IMR-90 (cell line): ENCODE measurements at regions not wholly inside any gene's neighbourhood (a gene's known extent, or its start where the extent isn't known, plus 50 kb on each side); places are given as distances from the start of the nearest gene placed in this dataset.

Experiments
- ATAC-seq: fragments of 200-7000 bp; cut with Tn5 transposase; 2 replicates; pipeline ENCODE4 v1.9.1; 2020; ENCODE audit warnings: low read depth, mild to moderate bottlenecking, moderate library complexity
- BruUV-seq: library from RNA; stranded (reverse); fragments of 400-500 nt; replicated peaks from 2 replicates; lab custom pipeline; 2021; lab: Mats Ljungman, UMichigan
- CTCF ChIA-PET: fragments of 300-600 bp; formaldehyde crosslinking; extraction: SDS; loops from one replicate; lab custom pipeline; 2021; ENCODE audit warnings: antibody characterized with exemption; lab: Yijun Ruan, JAX
- POLR2A ChIA-PET: fragments of 300-600 bp; sonication (Branson Sonifier 250); formaldehyde crosslinking; loops from one replicate; lab custom pipeline; 2022; ENCODE audit warnings: antibody characterized with exemption; ENCODE audit not compliant: unreplicated experiment; lab: Charles Lee
- DNase-seq: peaks from one replicate; pipeline ENCODE4 v3.0.0; 2013
- H2AFZ ChIP-seq: replicated peaks from 2 replicates; pipeline ENCODE3; 2013; ENCODE audit warnings: low read length, mild to moderate bottlenecking; ENCODE audit not compliant: poor library complexity
- H2AK5ac ChIP-seq: 2 replicates; pipeline ENCODE4 v1.6.1; 2013; ENCODE audit warnings: low read depth, low read length, inconsistent platforms
- H2AK9ac ChIP-seq: replicated peaks from 2 replicates; pipeline ENCODE3; 2013; ENCODE audit warnings: mild to moderate bottlenecking, low read depth, low read length, moderate library complexity; ENCODE audit not compliant: poor library complexity
- H2BK120ac ChIP-seq: 2 replicates; pipeline ENCODE4 v1.6.1; 2013; ENCODE audit warnings: low read depth, low read length, inconsistent platforms
- H2BK15ac ChIP-seq: 3 replicates; pipeline ENCODE4 v1.6.1; 2013; ENCODE audit warnings: low read depth, low read length, inconsistent platforms
- H2BK20ac ChIP-seq: 2 replicates; pipeline ENCODE4 v1.6.1; 2013; ENCODE audit warnings: low read depth, mild to moderate bottlenecking, inconsistent platforms, low read length, moderate library complexity
- H2BK5ac ChIP-seq: 2 replicates; pipeline ENCODE4 v1.6.1; 2013; ENCODE audit warnings: mild to moderate bottlenecking, low read depth, low read length, inconsistent platforms; ENCODE audit not compliant: poor library complexity, severe bottlenecking
- H3K14ac ChIP-seq: replicated peaks from 2 replicates; pipeline ENCODE4 v1.6.1; 2013; ENCODE audit warnings: low read depth, low read length, inconsistent platforms
- H3K18ac ChIP-seq: 2 replicates; pipeline ENCODE4 v1.6.1; 2013; ENCODE audit warnings: low read depth, low read length, control low read depth
- H3K23ac ChIP-seq: 2 replicates; pipeline ENCODE4 v1.6.1; 2013; ENCODE audit warnings: low read depth, low read length, inconsistent platforms
- H3K27ac ChIP-seq: 2 replicates; pipeline ENCODE4 v1.5.1; 2013; ENCODE audit warnings: mild to moderate bottlenecking, control low read depth, low read length; ENCODE audit not compliant: insufficient read depth
- H3K27me3 ChIP-seq: 2 replicates; pipeline ENCODE4 v1.6.1; 2013; ENCODE audit warnings: low read length; ENCODE audit not compliant: control insufficient read depth, insufficient read depth
- H3K36me3 ChIP-seq: 2 replicates; pipeline ENCODE4 v1.6.1; 2013; ENCODE audit warnings: low read length, mixed read lengths; ENCODE audit not compliant: control insufficient read depth, insufficient read depth
- H3K4ac ChIP-seq: 2 replicates; pipeline ENCODE4 v1.6.1; 2013; ENCODE audit warnings: low read depth, low read length, inconsistent platforms
- H3K4me1 ChIP-seq: 2 replicates; pipeline ENCODE4 v1.6.1; 2013; ENCODE audit warnings: low read length, mixed read lengths; ENCODE audit not compliant: control insufficient read depth, insufficient read depth
- H3K4me2 ChIP-seq: 2 replicates; pipeline ENCODE4 v1.6.1; 2013; ENCODE audit warnings: low read depth, mild to moderate bottlenecking, control low read depth, low read length, moderate library complexity
- H3K4me3 ChIP-seq: 2 replicates; pipeline ENCODE4 v1.5.1; 2013; ENCODE audit warnings: low read depth, mild to moderate bottlenecking, control low read depth, low read length, moderate library complexity; ENCODE audit not compliant: insufficient read depth
- H3K56ac ChIP-seq: 2 replicates; pipeline ENCODE4 v1.6.1; 2013; ENCODE audit warnings: low read length, inconsistent platforms; ENCODE audit not compliant: insufficient read depth; ENCODE audit errors: extremely low read depth
- H3K79me1 ChIP-seq, 2 experiments: 2 replicates each; pipeline ENCODE4 v1.6.1; 2013; ENCODE audit warnings: low read length in 2 of 2, inconsistent platforms in 1 of 2, low read depth in 1 of 2
- H3K9ac ChIP-seq: 2 replicates; pipeline ENCODE4 v1.6.1; 2013; ENCODE audit warnings: low read depth, low read length, control low read depth
- H3K9me1 ChIP-seq: 2 replicates; pipeline ENCODE4 v1.6.1; 2013; ENCODE audit warnings: low read length, inconsistent platforms; ENCODE audit not compliant: insufficient read depth
- H3K9me3 ChIP-seq: 2 replicates; pipeline ENCODE4 v1.6.1; 2013; ENCODE audit warnings: low read length; ENCODE audit not compliant: control insufficient read depth, insufficient read depth
- H4K20me1 ChIP-seq: 2 replicates; pipeline ENCODE4 v1.6.1; 2013; ENCODE audit warnings: low read length, inconsistent platforms; ENCODE audit not compliant: insufficient read depth
- H4K5ac ChIP-seq: 2 replicates; pipeline ENCODE4 v1.6.1; 2013; ENCODE audit warnings: mild to moderate bottlenecking, low read depth, low read length, control low read depth
- H4K8ac ChIP-seq, 2 experiments: 2 replicates each; pipeline ENCODE4 v1.6.1; 2013; ENCODE audit warnings: low read depth in 2 of 2, low read length in 2 of 2, control low read depth in 1 of 2, inconsistent platforms in 1 of 2
- H4K91ac ChIP-seq: 2 replicates; pipeline ENCODE4 v1.6.1; 2013; ENCODE audit warnings: low read depth, low read length, inconsistent platforms; ENCODE audit not compliant: insufficient read depth
- BHLHE40 ChIP-seq: fragments of 150-350 bp; IDR thresholded peaks from 2 replicates; pipeline ENCODE4 v1.6.1; 2016; ENCODE audit warnings: mild to moderate bottlenecking, low read depth, low read length
- CHD1 ChIP-seq: IDR thresholded peaks from 2 replicates; pipeline ENCODE4 v1.6.1; 2012; ENCODE audit warnings: low read depth, low read length, improper control_type of control experiment
- FOS ChIP-seq: fragments of 150-350 bp; IDR thresholded peaks from 2 replicates; pipeline ENCODE4 v1.6.1; 2016; ENCODE audit warnings: low read depth, low read length
- MAFK ChIP-seq: IDR thresholded peaks from 2 replicates; pipeline ENCODE4 v1.6.1; 2012; ENCODE audit warnings: low read depth, low read length, improper control_type of control experiment
- MAZ ChIP-seq: IDR thresholded peaks from 2 replicates; pipeline ENCODE4 v1.6.1; 2012; ENCODE audit warnings: low read depth, mild to moderate bottlenecking, low read length, improper control_type of control experiment, moderate library complexity, borderline replicate concordance
- MXI1 ChIP-seq: IDR thresholded peaks from 2 replicates; pipeline ENCODE4 v1.6.1; 2012; ENCODE audit warnings: low read depth, mild to moderate bottlenecking, low read length, moderate library complexity, borderline replicate concordance
- NFE2L2 ChIP-seq: fragments of 150-350 bp; IDR thresholded peaks from 2 replicates; pipeline ENCODE4 v1.6.1; 2016; ENCODE audit warnings: low read depth, mild to moderate bottlenecking, low read length
- RAD21 ChIP-seq: IDR thresholded peaks from 2 replicates; pipeline ENCODE4 v1.6.1; 2012; ENCODE audit warnings: low read length, improper control_type of control experiment
- RCOR1 ChIP-seq: IDR thresholded peaks from 2 replicates; pipeline ENCODE4 v1.6.1; 2012; ENCODE audit warnings: mild to moderate bottlenecking, low read length, improper control_type of control experiment; ENCODE audit not compliant: insufficient replicate concordance
- RFX5 ChIP-seq: IDR thresholded peaks from 2 replicates; pipeline ENCODE4 v1.8.0; 2012; ENCODE audit warnings: low read depth, mild to moderate bottlenecking, low read length, moderate library complexity
- USF2 ChIP-seq: fragments of 150-350 bp; IDR thresholded peaks from 2 replicates; pipeline ENCODE4 v1.6.1; 2017; ENCODE audit warnings: mild to moderate bottlenecking, antibody characterized with exemption, low read length, low read depth
- dilution Hi-C: fragments of 300-500 bp; cut with HindIII; formaldehyde crosslinking; loops from one replicate; pipeline ENCODE4 v1.14.3; 2018; ENCODE audit warnings: low sequenced_read_pairs; ENCODE audit not compliant: unreplicated experiment
- in situ Hi-C: fragments of 300-500 bp; cut with MboI; formaldehyde crosslinking; loops from 3 replicates; pipeline ENCODE4 v1.14.3; 2019; ENCODE audit warnings: low sequenced_read_pairs, inconsistent platforms, mixed read lengths
- intact Hi-C: fragments of 100-400 bp; cut with micrococcal nuclease; formaldehyde crosslinking; loops from 2 replicates; pipeline ENCODE4 v1.10.0; 2022

- in situ Hi-C loops (no loop called here), dilution Hi-C loops (no loop called here), intact Hi-C loops (no loop called here)
- H3K4me1 ChIP-seq: peaks cover 2% of the 10 kb centered on the region; the same call in 1 of the 2 replicates
- H3K4ac ChIP-seq: no peak overlapping the region
- H4K8ac ChIP-seq: no peak overlapping the region
- H2BK15ac ChIP-seq: no peak overlapping the region
- no peak overlapping the region for H3K4me3 ChIP-seq
- no peak for ATAC-seq
- no TSS peak for BruUV-seq
- H3K14ac ChIP-seq: no peak overlapping the region
- H3K9ac ChIP-seq: no peak overlapping the region
- no peak overlapping the region for H2AFZ ChIP-seq
- H3K9me3 ChIP-seq: no peaks in the 10 kb centered on the region
- no peaks in the 10 kb centered on the region for H3K27me3 ChIP-seq
- no peak overlapping the region for H3K4me2 ChIP-seq
- no peak overlapping the region for H2AK9ac ChIP-seq
- no peak overlapping the region for H4K5ac ChIP-seq
- no peak overlapping the region for H2BK20ac ChIP-seq
- ChIA-PET POLR2A (no interaction called here), CTCF (no interaction called here)
- no peak overlapping the region for H4K91ac ChIP-seq
- DNase-seq: no peak
- H3K79me1 ChIP-seq: no peaks in the 10 kb centered on the region
- no peak overlapping the region for H3K18ac ChIP-seq
- no peaks in the 10 kb centered on the region for H4K20me1 ChIP-seq
- no peak overlapping the region for H3K27ac ChIP-seq
- H2AK5ac ChIP-seq: no peak overlapping the region
- no peak for TF ChIP-seq MXI1
- TF ChIP-seq MAFK: no peak
- TF ChIP-seq CHD1: no peak
- TF ChIP-seq MAZ: no peak
- TF ChIP-seq RCOR1: no peak
- TF ChIP-seq USF2: no peak
- no peak for TF ChIP-seq BHLHE40
- TF ChIP-seq NFE2L2: no peak
- TF ChIP-seq RAD21: no peak
- TF ChIP-seq FOS: no peak
- no peak for TF ChIP-seq RFX5
- no peak overlapping the region for H3K23ac ChIP-seq
- no peaks in the 10 kb centered on the region for H3K36me3 ChIP-seq
- no peak overlapping the region for H2BK5ac ChIP-seq
- H3K9me1 ChIP-seq: no peaks in the 10 kb centered on the region; the same call in 1 of the 2 replicates
- no peak overlapping the region for H2BK120ac ChIP-seq
- H3K56ac ChIP-seq: no peak overlapping the region
These were observed 85.3 kb upstream of the ATP2B1 start for GRCh38 chr12:89793946-89794345.
